Panc1 (cell line): ENCODE measurements at regions not wholly inside any gene's neighbourhood (a gene's known extent, or its start where the extent isn't known, plus 50 kb on each side); places are given as distances from the start of the nearest gene placed in this dataset.

ENCODE experiments used
- CTCF ChIP-seq: fragments of 450-650 bp; IDR thresholded peaks from 2 replicates; pipeline ENCODE4 v1.5.1; 2017; ENCODE audit warnings: mild to moderate bottlenecking
- POLR2AphosphoS5 ChIP-seq: IDR thresholded peaks from 2 replicates; pipeline ENCODE4 v1.6.1; 2012; ENCODE audit warnings: mild to moderate bottlenecking, low read depth, low read length, moderate library complexity
- SIN3A ChIP-seq: IDR thresholded peaks from 2 replicates; pipeline ENCODE4 v1.6.1; 2012; ENCODE audit warnings: low read depth, mild to moderate bottlenecking, low read length, moderate library complexity, borderline replicate concordance; ENCODE audit not compliant: insufficient read depth
- TCF7L2 ChIP-seq: IDR thresholded peaks from 2 replicates; pipeline ENCODE4 v1.6.1; 2011; ENCODE audit warnings: mild to moderate bottlenecking, low read depth, low read length, inconsistent platforms
- TF ChIP-seq, protein P1 (sequence below), 2 experiments: IDR thresholded peaks; 2 replicates each; pipeline ENCODE4 v1.6.1; 2011 to 2012; ENCODE audit warnings: low read depth in 2 of 2, control low read depth in 1 of 2, low read length in 1 of 2, mild to moderate bottlenecking in 1 of 2, moderate library complexity in 1 of 2; ENCODE audit not compliant: insufficient read depth in 1 of 2

GRCh38 chr2:16538707-16539106 lies 126.9 kb downstream of the CYRIA start:
- no peak for TF ChIP-seq SIN3A
- TF ChIP-seq CTCF: no peak
- no peak for TF ChIP-seq POLR2AphosphoS5
- TF ChIP-seq, protein P1, sequence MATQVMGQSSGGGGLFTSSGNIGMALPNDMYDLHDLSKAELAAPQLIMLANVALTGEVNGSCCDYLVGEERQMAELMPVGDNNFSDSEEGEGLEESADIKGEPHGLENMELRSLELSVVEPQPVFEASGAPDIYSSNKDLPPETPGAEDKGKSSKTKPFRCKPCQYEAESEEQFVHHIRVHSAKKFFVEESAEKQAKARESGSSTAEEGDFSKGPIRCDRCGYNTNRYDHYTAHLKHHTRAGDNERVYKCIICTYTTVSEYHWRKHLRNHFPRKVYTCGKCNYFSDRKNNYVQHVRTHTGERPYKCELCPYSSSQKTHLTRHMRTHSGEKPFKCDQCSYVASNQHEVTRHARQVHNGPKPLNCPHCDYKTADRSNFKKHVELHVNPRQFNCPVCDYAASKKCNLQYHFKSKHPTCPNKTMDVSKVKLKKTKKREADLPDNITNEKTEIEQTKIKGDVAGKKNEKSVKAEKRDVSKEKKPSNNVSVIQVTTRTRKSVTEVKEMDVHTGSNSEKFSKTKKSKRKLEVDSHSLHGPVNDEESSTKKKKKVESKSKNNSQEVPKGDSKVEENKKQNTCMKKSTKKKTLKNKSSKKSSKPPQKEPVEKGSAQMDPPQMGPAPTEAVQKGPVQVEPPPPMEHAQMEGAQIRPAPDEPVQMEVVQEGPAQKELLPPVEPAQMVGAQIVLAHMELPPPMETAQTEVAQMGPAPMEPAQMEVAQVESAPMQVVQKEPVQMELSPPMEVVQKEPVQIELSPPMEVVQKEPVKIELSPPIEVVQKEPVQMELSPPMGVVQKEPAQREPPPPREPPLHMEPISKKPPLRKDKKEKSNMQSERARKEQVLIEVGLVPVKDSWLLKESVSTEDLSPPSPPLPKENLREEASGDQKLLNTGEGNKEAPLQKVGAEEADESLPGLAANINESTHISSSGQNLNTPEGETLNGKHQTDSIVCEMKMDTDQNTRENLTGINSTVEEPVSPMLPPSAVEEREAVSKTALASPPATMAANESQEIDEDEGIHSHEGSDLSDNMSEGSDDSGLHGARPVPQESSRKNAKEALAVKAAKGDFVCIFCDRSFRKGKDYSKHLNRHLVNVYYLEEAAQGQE (IDR thresholded peaks at IDR 0.05; ENCODE audit: insufficient read depth in 1 of 2, low read depth in 2 of 2, low read length in 1 of 2): no peak
- TF ChIP-seq TCF7L2: no peak
